NCI-H1436 (cell line): ENCODE measurements at regions not wholly inside any gene's neighbourhood (a gene's known extent, or its start where the extent isn't known, plus 50 kb on each side); places are given as distances from the start of the nearest gene placed in this dataset.

Experiments
- DNase-seq: peaks from one replicate; lab custom pipeline; 2025; lab: John Stamatoyannopoulos, UW

DNA sequence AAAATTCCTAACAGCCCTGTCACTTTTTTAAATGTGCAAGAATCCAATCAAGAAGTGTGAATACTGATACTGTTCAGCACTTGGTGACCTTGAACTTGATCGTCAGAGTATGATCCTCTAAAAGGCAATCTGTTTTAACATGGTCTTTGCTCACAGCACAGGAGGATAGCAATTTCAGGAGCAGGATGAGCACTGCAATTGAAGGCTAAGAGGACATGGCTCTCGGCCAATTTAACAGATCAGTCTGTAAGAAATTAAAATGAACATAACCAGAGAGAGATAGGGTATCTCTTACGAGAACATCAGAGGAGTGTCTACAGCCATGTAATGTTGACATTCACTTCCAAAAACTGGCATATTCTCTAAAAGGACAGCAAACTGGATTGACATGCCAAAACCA, 243.1 kb downstream of the LTN1 start:
- DNase-seq: no peak

DNA sequence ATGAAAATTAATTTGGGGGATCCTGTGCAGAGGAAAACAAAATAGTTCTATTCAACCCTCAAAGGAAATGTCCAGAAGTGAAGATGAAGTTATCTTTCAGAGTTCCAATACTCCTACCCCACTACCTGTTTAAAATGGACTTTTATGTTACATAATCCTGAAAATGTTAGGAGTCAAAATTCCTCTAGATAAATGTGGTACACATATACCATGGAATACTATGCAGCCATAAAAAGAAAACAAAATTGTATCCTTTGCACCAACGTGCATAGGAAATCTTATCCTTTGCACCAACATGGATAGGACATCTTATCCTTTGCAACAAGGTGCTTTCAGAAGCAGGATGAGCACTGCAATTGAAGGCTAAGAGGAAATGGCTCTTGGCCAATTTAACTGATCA, 245.2 kb downstream of the LTN1 start:
- no peak for DNase-seq

DNA sequence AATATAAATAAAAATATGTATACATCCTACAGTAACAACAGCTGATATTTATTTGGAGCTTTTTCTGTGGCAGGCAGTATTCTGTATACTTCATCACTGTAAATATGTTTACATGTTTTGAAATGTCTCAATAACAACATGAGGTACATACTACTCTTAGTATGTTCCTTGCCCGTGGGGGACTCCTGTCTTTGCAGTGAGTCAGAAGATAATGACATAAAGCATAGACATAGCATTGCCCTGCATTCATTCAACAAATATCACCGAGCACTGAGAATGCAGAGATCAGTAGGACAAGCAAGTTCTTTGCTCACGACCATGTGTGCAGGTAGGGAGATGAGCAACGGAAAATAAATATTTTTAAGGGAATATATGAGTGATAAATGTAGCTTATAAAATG, 246.5 kb downstream of the LTN1 start:
- DNase-seq: no peak

DNA sequence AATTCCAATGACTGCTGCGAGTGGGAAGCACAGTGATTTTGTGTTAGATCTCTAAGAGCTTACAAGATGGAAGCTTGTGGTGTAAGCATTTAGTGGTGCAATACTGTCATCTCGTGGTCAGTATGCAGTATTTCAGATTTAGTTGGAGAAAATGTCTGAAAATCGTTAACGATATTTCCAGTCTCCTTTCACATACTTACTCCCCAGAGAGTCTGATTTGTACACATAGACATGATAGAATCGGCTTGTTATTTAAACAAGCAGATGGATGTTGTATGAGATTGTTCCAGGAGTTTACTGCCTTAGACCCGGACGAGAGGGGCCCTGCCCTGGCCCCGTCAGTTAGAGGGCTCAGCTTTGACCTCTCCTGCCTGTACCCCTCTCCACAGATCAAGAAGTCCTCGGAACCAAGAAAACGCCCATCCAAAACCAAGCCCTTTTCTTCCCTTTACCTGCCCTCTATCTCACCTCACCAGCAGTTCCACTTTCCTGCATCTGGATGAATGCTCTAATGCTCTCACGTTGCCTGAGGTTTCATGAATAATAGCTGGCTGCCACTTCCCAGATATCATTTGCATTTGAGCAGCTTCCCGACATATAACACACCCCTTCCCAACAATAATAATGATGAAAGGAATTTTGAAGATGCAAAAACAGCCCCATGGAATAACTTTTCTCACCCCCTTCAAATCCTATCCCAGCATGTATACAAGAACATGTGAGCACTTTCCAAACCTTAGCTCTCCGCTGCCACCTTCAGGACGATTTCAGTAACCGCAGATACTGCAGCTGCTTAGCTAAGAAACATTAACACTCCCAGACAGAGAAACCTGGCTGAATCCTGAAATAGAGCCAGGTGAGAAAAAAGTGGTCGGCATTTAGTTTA, 247.3 kb downstream of the LTN1 start:
- DNase-seq: peak; percentile 57

DNA sequence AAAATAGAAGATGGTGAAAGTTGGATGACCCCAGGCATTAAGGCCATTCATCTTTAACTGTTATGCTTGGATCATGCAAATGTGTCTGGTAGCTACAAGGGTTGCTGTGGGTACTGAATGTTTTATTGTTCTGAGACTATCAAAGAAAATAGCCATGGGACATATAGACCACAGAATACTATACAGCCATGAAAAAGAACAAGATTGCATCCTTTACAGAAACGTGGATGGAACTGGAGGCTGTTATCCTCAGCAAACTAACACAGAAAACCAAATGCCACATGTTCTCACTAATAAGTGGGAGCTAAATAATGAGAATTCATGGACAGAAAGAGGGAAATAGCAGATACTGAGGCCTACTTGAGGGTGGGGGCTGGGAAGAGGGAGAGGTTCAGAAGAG, 249.0 kb downstream of the LTN1 start:
- DNase-seq: no peak

DNA sequence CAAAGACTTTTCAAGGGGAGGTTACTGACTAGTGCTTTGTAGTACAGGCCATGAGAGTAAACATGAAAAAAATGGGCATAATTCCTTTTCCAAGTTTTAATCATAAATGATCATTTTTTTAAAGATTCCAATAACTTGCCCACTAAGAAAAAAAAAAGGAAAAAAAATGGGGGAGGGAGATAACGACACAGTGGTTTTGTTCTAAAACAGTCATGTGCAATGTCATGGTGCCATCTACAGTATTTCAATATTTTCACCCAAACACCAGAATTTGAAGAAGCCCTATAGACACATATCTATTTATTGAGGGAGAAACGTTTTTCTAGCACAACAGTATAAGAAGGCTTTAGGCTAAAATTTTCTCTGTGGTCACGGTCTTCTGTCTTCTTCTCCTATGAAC, 250.2 kb downstream of the LTN1 start:
- no peak for DNase-seq

DNA sequence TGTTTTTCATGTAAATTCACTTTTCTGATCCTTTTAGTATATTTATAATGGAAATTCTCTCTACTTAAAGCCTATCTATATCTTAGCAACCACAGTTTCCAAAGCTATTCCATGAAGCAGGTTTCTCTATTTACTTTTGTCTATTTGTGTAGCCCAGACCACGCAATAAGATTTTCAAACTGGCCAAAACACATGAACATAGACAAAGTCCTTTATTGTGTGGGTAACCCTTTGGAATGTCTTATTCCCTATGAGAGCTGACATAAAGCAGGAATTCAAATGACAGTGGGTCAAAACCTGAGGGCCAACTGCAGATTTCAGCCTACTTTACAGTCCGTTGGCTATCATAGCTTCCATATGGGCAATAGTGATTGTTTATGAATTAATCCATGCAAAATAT, 252.6 kb downstream of the LTN1 start:
- no peak for DNase-seq

DNA sequence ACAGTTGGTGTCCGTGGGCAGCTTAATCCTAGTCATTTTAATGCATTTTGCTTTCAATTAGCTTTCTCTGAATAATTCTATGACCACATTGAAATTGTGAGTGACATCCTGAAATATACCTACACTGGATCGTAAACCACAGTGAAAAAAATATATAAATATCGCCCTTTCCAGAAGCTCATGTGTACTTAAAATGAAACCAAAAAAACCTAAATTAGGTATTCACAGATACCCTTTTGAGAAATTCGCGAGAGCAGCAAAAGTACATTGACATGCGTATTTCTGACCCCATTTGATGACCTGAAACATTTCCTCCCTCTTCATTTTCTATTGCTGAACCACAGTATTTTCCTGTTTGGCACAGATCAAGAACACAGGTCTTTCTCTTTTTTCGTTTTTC, 253.8 kb downstream of the LTN1 start:
- no peak for DNase-seq

DNA sequence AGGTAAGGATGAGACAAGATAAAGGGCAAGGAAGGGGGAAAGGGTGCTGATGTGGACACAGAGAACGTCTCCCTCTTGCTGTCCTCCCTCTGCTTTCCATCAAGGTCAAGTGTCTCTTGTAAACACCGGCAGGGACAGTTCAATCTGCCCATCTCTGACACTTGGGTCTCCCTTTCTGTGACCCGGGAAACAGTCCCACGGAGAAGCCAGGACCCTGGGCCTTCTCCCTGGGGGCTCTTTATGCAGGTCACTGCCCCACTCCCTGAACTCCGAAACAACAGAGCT, 254.3 kb downstream of the LTN1 start:
- no peak for DNase-seq

DNA sequence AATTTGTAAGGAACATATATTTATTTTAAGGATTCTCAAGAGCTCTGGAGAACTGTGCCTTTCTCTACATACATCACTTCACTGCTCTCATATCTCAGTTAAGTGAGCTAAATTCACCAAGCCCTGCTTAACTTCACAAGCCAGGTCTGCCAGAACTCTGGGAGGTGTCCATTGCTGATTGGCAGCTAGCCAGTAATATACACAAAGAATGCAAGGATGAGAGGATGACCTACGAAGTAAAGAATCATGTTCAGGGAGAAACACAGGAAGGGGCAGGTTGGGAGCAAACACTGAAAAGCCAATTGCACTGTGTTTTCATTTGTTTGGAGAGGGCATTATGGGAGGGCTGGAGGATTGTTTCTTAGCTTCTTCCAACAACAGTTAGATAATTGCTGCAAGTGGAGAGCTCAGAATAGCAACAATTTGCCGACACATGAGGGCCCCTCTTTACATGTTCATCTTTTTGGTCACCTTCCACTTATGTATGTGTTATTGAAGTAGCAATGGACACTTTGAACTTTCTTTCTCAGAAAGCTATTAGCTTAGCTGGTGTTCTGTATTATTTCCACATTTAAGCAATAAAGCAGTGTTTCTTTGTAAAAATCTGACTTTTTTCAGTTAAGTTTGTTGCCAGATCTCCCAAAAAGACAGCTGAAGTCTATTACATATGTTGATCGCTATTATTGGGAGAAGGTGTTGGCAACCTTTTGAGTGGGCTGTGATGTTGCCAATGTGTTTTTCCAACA, 254.8 kb downstream of the LTN1 start:
- no peak for DNase-seq

DNA sequence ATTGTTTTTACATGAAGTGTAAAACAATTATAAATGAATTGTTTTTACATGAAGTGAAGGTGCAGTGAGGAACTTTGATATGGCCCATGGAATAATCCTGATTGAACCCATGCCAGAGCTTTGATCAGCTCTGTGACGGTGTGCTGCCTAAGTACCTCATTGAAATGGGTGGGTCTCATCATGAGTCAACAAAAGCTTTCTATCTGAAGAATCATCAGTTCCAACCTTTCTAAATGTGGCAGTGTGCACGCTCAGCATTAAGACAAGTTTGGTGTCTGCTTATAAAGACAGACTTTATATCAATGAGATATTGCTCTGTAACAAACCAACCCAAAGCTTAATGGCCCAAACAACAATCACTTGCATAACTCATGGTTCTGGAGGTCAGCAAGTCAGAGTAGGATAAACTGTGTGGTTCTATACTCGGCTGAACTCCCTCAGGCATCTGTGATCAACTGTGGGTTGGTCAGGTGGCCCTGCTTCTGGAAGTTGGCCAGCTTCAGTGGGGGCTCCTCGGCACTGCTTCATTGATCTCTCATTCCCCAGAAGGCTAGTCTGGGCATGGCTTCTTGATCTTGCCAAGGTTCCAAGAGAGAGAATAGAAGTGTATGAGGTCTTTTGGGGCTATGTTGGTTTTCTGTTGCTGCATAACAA, 258.0 kb downstream of the LTN1 start:
- no peak for DNase-seq

DNA sequence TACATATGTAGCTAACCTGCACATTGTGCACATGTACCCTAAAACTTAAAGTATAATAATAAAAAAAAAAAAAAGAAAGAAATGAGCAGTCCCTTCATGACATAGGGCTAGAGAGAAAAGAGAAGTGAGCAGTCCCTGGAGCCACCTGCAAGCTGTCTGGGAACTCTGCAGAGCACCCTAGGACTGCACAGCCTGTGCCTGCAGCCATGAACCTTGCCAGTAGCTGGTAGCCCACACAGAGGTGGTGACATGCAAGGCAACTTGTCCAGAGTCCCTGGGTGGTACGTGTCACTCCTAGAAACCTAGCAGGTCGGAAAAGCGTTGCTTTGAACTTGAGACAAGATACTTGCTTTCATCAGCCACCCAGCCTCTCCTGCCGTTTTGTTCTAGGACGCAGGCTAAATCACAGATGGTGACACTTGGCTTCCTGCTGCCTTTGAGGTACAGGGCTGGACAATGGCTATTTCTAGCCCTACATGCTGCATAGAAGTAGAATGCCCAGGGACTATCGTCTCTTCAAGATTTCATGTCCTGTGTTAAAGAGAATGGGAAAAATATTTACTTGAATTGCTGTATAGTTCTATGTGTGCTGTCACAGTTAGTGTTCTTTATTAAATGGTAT, 260.9 kb downstream of the LTN1 start:
- DNase-seq: no peak

DNA sequence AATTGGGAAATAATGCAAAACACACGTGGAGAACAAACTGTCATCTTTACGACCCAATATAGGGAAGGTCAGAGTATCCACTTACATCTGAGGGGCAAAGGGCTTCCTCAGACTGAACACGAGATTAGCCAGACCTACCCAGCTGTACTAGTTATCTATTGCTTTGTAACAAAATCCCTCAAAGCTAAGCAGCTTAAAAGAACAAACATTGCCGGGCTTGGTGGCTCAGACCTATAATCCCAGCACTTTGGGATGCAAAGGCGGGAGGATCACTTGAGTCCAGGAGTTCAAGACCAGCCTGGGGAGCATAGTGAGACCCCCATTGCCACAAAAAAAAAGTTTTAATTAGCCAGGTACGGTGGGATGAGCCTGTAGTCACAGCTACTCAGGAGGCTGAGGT, 262.8 kb downstream of the LTN1 start:
- DNase-seq: no peak

DNA sequence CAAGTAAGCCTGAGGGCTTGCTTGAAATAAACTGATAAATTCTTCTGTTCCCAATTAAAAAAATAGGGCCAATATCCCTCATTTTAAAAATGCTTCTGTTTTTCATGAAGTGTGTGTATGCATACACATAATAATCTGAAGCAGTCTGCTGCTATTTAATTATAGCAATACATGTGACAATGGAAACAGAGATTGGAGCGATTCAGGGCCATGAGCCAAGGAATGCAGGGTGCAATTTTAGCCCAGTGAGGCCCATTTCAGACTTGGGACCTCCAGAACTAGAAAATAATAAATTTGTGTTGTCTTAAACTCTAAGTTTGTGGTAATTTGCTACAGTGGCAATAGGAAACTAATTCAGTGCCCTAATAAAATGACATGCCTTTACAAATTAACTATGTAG, 264.9 kb downstream of the LTN1 start:
- DNase-seq: no peak

DNA sequence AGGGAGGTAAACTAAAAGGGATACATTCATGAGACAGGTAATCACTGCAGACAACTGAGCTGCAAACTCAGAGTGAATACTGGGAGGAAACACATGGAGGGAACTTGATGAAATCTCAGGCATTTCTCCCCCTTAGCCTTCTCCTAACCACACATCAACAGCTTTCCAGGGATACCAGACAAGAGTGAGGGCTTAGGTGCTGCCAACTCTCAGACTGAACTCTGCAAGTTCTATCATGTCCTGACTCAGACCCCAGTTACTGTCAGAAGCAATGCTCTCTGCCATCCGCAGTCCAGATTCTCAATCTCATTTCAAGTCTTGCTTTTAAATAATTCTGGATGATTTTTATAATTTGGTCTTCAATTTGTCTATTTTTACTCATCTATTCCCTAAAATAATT, 267.3 kb downstream of the LTN1 start:
- no peak for DNase-seq

DNA sequence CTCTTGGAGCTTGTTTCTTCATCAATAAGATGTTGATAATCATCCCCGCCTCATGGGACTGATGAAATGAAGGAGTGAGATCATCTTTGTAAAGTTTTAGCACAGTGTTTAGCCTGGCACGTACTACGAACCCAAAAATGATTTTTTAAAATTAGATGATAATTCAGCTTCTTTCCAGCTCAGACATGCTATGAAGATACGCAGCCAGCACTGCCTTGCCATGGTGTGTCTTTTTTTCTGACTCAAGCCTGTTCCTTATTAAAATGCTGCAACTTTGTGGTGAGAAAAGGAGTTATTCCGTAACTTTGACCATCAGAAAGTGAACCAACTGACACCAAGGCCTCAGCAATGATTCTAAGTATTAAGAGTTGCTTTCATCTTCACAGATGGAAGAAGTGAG, 269.0 kb downstream of the LTN1 start:
- DNase-seq: no peak

DNA sequence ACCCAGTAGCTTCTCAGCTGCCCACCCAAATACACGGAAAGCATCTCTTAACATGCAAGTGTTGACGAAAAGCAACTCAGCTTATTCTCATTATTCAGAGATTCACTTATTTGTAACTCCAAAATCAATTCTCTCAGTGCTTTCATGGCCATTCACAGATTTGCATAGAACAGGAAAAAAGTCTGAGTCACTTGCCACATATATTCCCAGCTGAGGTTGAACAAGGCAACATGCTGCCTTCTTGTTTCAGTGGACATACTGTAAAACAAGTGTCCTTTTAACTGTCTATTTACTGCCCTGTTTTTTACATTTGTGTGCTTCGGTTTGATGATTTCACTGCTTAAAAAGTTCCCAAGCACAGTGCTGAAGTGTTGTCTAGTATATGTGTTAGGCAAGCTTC, 273.0 kb downstream of the LTN1 start:
- DNase-seq: no peak

DNA sequence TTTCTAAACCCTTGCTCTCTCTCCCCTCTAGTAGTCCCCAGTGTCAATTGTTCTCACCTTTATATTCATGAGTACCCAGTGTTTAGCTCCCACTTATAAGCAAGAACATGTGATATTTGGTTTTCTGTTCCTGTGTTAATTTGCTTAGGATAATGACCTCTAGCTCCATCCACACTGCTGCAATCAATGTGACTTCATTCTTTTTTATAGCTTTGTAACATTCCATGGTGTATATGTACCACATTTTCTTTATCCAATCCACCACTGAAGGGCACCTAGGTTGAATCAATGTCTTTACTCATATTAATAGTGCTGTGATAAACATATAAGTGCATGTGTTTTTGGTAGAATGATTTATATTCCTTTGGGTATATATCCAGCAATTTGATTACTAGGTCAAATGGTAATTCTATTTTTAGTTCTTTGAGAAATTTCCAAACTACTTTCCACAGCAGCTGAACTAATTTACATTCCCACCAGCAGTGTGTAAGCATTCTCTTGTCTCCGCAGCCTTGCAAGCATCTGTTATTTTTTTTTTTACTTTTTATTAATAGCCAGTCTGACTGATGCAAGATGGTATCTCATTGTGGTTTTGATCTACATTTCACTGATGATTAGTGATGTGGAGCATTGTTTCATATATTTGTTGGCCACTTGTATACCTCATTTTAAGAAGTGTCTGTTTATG, 277.8 kb downstream of the LTN1 start:
- DNase-seq: no peak

DNA sequence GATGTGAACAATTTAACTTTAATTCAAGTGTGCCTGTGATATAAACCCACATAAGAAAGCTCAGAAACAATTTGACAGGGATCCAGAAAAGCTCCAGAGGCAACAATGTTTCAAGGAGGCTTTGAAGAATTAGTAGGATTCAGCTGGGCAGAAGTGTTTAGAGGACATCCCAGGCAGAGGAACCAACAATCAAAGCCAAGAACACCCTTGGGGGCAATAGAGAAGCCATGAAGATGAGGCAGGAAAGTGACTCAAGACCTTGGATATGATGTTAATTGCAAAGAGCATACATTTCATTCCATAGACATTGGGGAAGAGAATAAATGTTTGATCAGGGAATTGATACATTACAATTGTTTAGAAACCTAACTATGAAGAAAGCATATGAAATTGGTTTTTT, 280.3 kb downstream of the LTN1 start:
- DNase-seq: no peak

DNA sequence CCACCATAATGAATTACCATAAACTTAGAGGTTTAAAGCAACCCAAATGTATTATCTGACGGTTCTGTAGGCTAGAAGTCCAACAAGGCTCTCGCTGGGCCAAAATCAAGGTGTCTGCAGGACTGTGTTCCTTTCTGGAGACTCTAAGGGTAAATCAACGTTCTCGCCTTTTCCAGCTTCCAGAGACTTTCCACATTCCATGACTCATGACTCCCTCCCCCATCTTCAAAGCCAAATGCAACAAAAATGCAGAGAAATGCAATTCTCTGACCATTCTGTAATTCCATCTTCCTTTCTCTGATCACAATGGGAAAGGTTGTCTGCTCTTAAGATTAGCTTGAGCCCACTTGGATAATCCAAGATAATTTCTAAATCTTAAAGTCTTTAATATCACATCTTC, 287.1 kb downstream of the LTN1 start:
- DNase-seq: no peak

DNA sequence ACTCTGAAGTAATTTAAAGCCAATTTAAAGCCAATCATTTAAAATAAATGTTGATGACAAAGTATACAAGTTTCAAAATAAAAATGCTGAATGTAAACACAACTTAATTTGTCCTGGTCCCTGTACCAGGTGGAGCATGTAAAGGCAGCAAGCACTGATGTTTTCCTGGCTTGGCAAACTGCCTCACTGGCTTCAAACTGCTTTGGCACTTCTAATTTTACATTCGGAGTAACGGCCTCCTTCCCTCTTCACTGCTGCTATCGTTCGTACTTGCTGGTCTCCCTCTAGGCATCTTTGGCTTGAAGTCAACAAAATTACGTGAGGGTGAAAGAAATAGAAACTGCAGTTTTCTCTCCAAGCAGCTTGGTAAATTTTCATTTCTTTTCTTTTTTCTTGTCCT, 287.9 kb downstream of the LTN1 start:
- no peak for DNase-seq

DNA sequence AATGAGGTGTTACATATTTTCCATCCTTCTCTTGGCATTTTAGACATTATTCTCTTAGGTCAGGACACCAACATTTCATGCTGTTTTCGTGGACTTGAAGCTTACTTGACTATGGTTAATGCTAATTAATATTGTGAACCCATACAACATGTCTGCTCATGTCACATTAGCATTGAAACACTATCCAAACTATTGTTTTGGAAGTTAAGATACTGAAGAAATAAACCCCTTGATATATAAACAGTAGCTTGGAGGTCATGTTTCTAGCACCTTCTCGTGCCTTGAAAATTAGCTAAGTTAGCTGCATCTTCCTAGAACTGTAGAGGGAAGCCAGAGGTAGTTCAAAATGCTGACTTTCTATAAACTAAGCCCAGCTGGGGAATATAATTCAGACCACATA, 288.8 kb downstream of the LTN1 start:
- DNase-seq: no peak
